Heart right ventricle (tissue), 16 donors: ENCODE measurements at regions not wholly inside any gene's neighbourhood (a gene's known extent, or its start where the extent isn't known, plus 50 kb on each side); places are given as distances from the start of the nearest gene placed in this dataset.

Experiments
- ATAC-seq, 8 donors: fragments of 200-7000 bp; cut with Tn5 transposase; one replicate each; pipeline ENCODE4 v1.9.1; 2020; ENCODE audit warnings: mild to moderate bottlenecking in 8 of 8, moderate library complexity in 8 of 8, moderate number of reproducible peaks in 1 of 8
- DNase-seq, 2 donors: peaks; one replicate each; pipeline ENCODE4 v3.0.0-alpha.2; 2020
- H3K27ac ChIP-seq, 10 donors: fragments of 200-600 bp; sonication (generic) in 2 of 10; one replicate each; pipeline versions ENCODE4 v1.5.0 to v1.8.0; 2020 to 2022; ENCODE audit warnings: mild to moderate bottlenecking in 3 of 10
- H3K27me3 ChIP-seq, 7 donors: fragments of 200-600 bp; one replicate each; pipeline ENCODE4 v1.8.0; 2021 to 2022; ENCODE audit warnings: mild to moderate bottlenecking in 2 of 7
- H3K36me3 ChIP-seq, 9 donors: fragments of 200-600 bp; sonication (generic) in 1 of 9; one replicate each; pipeline versions ENCODE4 v1.5.0 to v1.8.0; 2020 to 2022; ENCODE audit warnings: mild to moderate bottlenecking in 2 of 9
- H3K4me1 ChIP-seq, 9 donors: fragments of 200-600 bp; sonication (generic) in 1 of 9; one replicate each; pipeline versions ENCODE4 v1.5.0 to v1.8.0; 2020 to 2022; ENCODE audit warnings: mild to moderate bottlenecking in 4 of 9
- H3K4me3 ChIP-seq, 10 donors: fragments of 200-600 bp; sonication (generic) in 2 of 10; one replicate each; pipeline versions ENCODE4 v1.5.0 to v1.8.0; 2020 to 2022; ENCODE audit warnings: mild to moderate bottlenecking in 7 of 10, moderate library complexity in 2 of 10
- H3K9me3 ChIP-seq, 11 donors: fragments of 200-600 bp in 10 of 11; sonication (generic) in 2 of 11; one replicate each; pipeline versions ENCODE4 v1.5.0 to v1.8.0; 2013 to 2022; ENCODE audit warnings: mild to moderate bottlenecking in 2 of 11, control low read depth in 1 of 11, moderate library complexity in 1 of 11
- CTCF ChIP-seq, 9 donors: fragments of 200-600 bp; sonication (generic) in 2 of 9; IDR thresholded peaks; one replicate each; pipeline versions ENCODE4 v1.5.0 to v1.8.0; 2021 to 2022; ENCODE audit warnings: antibody characterized with exemption in 9 of 9, mild to moderate bottlenecking in 5 of 9, moderate library complexity in 1 of 9
- WGBS, 2 donors: extraction: QIAGEN DNeasy Blood & Tissue Kit; methylation state at CpG; one replicate each; pipeline ENCODE4 v1.1.7; 2013; ENCODE audit warnings: inconsistent platforms in 1 of 2; 5-methylcytosine and 5-hydroxymethylcytosine counted together
- intact Hi-C, 10 donors: fragments of 100-400 bp; cut with DNase I; formaldehyde crosslinking; loops; one replicate each; pipeline versions ENCODE4 v1.11.1 to v1.14.2; 2022
- microRNA-seq, 2 donors: library from miRNA; unstranded; fragments of <30 nt; microRNA quantifications; one replicate each; pipeline ENCODE4 v1.2.0, GENCODE V29; 2021
- donor health status: Arrhythmogenic right ventricular cardiomyopathy.
- donor health status: ischemic (EF 13 %, LVEDD 7.1; RV severe dilation, severe dysfunction).
- donor health status: healthy with polysubstance abuse.
- donor health status: DM: no; HTN: yes; CAD: no.
- donor health status: DM: no; HTN: no; CAD: no.
- donor health status: ischemic (EF 25% LVEDD 6.9; RV normal size, moderate dysfunction).
- donor health status: ischemic (EF 25% LVEDD 5.7; RV mildly dilated, moderate dysfunction).
- donor health status: healthy.
- donor health status: DM: yes; HTN: yes; CAD: no.
- donor health status: Ischemic cardiomyopathy.
- donor health status: ischemic (EF 35%, LVEDD 5.7; RV mildly dilated, moderate dysfunction).
- donor health status: nonischemic (EF 11% LVEDD 7.7; RV severe dilation, severe dysfunction).
- donor health status: DM: yes; HTN: yes; CAD: no.
- donor health status: PGD.
- donor health status: ischemic (EF 29% LVEDD 5.4; RV normal size, mild dysfunction).
- donor health status: nonischemic (EF 23%, LVEDD 6.1; RV moderate dilation, normal function).

DNA sequence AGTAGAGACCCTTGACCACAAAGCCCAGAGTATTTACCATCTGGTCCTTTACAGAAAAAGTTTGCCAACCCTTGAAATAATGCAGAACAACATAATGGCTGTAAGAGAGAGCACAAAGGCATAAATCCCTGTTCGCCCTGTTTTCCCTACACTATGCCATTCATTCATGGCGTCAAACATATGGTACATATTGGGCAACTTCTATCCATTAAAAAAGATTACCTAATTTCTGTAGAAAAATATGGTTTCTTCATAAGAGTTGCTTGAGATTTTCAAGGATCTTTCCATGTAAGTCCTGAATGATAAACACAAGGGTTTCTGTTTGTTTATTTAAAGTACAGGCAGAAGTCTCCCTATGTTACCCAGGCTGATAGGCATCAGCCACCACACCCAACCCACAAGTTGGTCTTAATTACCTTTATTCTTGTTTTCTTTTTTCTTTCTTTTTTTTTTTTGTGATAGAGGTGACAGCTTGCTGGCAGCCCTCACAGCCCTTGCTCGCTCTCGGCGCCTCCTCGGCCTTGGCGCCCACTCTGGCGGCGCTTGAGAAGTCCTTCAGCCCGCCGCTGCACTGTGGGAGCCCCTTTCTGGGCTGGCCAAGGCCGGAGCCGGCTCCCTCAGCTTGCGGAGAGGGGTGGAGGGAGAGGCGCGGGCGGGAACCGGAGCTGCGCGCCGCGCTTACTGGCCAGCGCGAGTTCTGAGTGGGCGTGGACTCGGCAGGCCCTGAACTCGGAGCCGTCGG is 68.3 kb upstream of the NR5A2 start:
- Histone ChIP-seq H3K27ac (no peak overlapping the region), H3K4me1 (no peaks in the 10 kb centered on the region), H3K36me3 (no peaks in the 10 kb centered on the region), H3K27me3 (peaks cover 0 to 4% (median 0%) of the 10 kb centered on the region in 7 donors), H3K9me3 (peaks cover 0 to 16% (median 0%) of the 10 kb centered on the region in 11 donors), H3K4me3 (no peak overlapping the region)
- WGBS, 2 donors = 97% methylated on average over 27 to 29 of the region's 29 CpGs
- DNase-seq = no peak
- intact Hi-C loops = loop anchor here in 3 of 10 donors (10.0 kb wide), 2 partner anchors 346 to 536 kb away; no protein-coding TSS in a partner anchor
- ATAC-seq = no peak
- TF ChIP-seq CTCF (IDR thresholded peaks at IDR 0.05) = no peak

GRCh38 chr1:199959775-199960110 is 67.8 kb upstream of the NR5A2 start:
- Histone ChIP-seq H3K36me3 (no peaks in the 10 kb centered on the region), H3K4me1 (no peaks in the 10 kb centered on the region), H3K4me3 (no peak overlapping the region), H3K27me3 (peaks cover 0 to 4% (median 0%) of the 10 kb centered on the region in 7 donors), H3K9me3 (peaks cover 0 to 16% (median 0%) of the 10 kb centered on the region in 11 donors), H3K27ac (no peak overlapping the region)
- DNase-seq = no peak
- 94 to 97% methylated on average over 19 of the region's 19 CpGs for WGBS, 2 donors
- ATAC-seq = no peak
- intact Hi-C loops = loop anchor here in 3 of 10 donors (10.0 kb wide), 2 partner anchors 345 to 535 kb away; no protein-coding TSS in a partner anchor
- TF ChIP-seq CTCF (IDR thresholded peaks at IDR 0.05) = no peak

GRCh38 chr1:199970125-199970524 is 57.4 kb upstream of the NR5A2 start:
- DNase-seq (no peak), ATAC-seq (no peak)
- WGBS, 2 donors = 83 to 88% methylated on average over 1 of the region's 1 CpG
- peaks cover 0 to 7% (median 0%) of the 10 kb centered on the region in 7 donors for H3K27me3 ChIP-seq
- intact Hi-C loops = no loop called here
- no peaks in the 10 kb centered on the region for H3K4me1 ChIP-seq
- no peak for TF ChIP-seq CTCF (IDR thresholded peaks at IDR 0.05)
- H3K36me3 ChIP-seq = no peaks in the 10 kb centered on the region
- H3K27ac ChIP-seq = no peak overlapping the region
- H3K4me3 ChIP-seq = no peak overlapping the region
- H3K9me3 ChIP-seq = no peaks in the 10 kb centered on the region

- H3K36me3 ChIP-seq = no peaks in the 10 kb centered on the region
- no peak for TF ChIP-seq CTCF (IDR thresholded peaks at IDR 0.05)
- DNase-seq (no peak), ATAC-seq (no peak)
- H3K4me3 ChIP-seq = no peak overlapping the region
- no peak overlapping the region for H3K27ac ChIP-seq
- intact Hi-C loops = no loop called here
- 58 to 62% methylated on average over 6 of the region's 6 CpGs for WGBS, 2 donors
- peaks cover 0 to 4% (median 0%) of the 10 kb centered on the region in 7 donors for H3K27me3 ChIP-seq
- H3K4me1 ChIP-seq = peaks cover 0 to 15% (median 6%) of the 10 kb centered on the region in 9 donors
- H3K9me3 ChIP-seq = no peaks in the 10 kb centered on the region
Observed at GRCh38 chr1:199976496-199977144, 50.9 kb upstream of the NR5A2 start.

Small RNA genes lying in the stretch of these regions (microRNA-seq; reads per million reads assigned to microRNA genes)
- gene MIR181A1 (348 to 385 reads per million in 2 donors), gene MIR181B1 (3.1 to 3.6 reads per million in 2 donors)
